ENCODE measurements at regions not wholly inside any gene's neighbourhood (a gene's known extent, or its start where the extent isn't known, plus 50 kb on each side); places are given as distances from the start of the nearest gene placed in this dataset.

DNA sequence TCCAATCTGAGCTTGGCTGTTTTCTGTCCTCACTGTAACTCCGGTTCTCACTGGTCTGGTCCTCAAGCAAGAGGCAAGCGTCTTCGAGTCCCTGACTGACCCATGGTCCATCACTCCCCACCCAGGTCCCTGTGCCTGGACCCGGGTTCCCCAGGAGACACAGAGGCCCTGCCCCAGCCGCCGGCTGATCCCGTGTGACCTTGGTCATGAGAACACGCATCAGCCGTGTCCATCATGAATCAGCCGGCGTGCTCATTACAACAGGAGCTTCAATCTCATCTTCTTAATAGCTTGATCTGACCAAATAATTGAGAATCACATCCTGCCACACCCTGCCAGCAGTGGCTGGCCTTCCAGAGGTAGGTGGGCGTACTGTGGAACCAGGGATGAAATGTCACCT lies 545.1 kb downstream of the BRD1 start:
- Mint-ChIP-seq H3K9me3 (no peaks in the 10 kb centered on the region), H3K27me3 (ENCODE audit: insufficient read depth, low read depth, poor library complexity) (peaks cover 8% of the 10 kb centered on the region), H3K36me3 (ENCODE audit: low read depth) (no peaks in the 10 kb centered on the region), H3K4me3 (no peak overlapping the region), H3K4me1 (peaks cover 17% of the 10 kb centered on the region), H3K27ac (no peak overlapping the region; the same call in 1 of the 2 replicates)
- Histone ChIP-seq H3K27ac (ENCODE audit: low read depth) (no peak overlapping the region), H3K4me2 (no peak overlapping the region), H3K36me3 (ENCODE audit: insufficient read depth) (peaks cover 15% of the 10 kb centered on the region), H3K9me2 (ENCODE audit: insufficient read depth) (no peaks in the 10 kb centered on the region), H3K27me3 (ENCODE audit: insufficient read depth) (no peaks in the 10 kb centered on the region), H3K79me2 (replicated peaks; ENCODE audit: insufficient read depth) (no peaks in the 10 kb centered on the region), H4K20me1 (replicated peaks; ENCODE audit: insufficient read depth) (no peaks in the 10 kb centered on the region), H3K4me3 (no peak overlapping the region), H2AFZ (no peak overlapping the region), H3K4me1 (ENCODE audit: insufficient read depth) (no peaks in the 10 kb centered on the region), H3F3A (replicated peaks; ENCODE audit: low read depth) (no peaks in the 10 kb centered on the region)
- ATAC-seq = no peak
- no peak for DNase-seq (ENCODE audit: low spot score)
- no peak for TF ChIP-seq EZH2phosphoT487 (IDR thresholded peaks at IDR 0.05; ENCODE audit: unreplicated experiment)

DNA sequence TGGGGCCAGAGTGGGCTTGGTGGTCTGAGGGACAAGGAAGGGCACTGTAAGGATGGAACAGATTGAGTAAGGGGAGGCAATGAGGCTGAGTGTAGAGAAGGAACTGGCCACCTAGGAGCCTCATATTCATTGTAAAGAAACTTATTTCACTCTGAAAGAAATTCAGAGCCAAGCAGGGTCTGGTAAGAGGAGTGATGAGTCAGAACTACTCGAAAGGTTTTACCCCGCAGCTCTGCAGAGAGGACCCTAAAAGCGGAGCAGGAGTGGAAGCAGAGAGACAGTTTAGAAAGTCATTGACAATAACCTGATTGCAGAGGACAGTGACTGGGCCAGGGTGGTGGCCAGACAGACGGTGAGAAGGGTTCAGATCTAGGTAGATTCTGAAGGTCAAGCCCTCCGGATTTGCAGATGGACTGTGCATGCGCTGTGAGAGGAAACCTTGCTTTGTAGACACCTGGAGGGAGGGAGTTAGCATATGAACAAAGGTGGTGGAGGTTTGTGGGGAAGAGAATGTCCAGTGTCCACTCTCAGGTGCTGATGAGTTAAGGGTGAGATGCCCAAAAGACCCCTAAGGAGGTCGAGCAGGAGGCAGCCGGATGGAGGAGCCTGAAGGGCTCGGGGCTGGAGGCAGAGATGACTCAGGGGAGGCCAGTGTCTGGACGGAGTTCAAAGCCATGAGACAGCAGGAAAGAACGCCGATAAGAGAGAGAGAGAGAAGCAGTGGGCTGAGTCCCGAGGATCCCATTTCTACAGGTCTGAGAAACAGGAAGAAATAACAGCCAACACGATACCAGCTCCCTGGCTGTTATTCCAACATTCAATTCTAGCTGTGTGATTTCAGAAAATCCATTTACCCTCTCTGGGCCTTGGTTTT lies 546.0 kb downstream of the BRD1 start:
- H3K27ac ChIP-seq (ENCODE audit: low read depth) = no peak overlapping the region
- DNase-seq (ENCODE audit: low spot score) = no peak
- H3K27me3 Mint-ChIP-seq (ENCODE audit: insufficient read depth, low read depth, poor library complexity) = peaks cover 8% of the 10 kb centered on the region
- no peak overlapping the region for H3K4me3 ChIP-seq
- H3K4me2 ChIP-seq = no peak overlapping the region
- no peak overlapping the region for H2AFZ ChIP-seq
- no peaks in the 10 kb centered on the region for H3K9me3 Mint-ChIP-seq
- H4K20me1 ChIP-seq (replicated peaks; ENCODE audit: insufficient read depth) = no peaks in the 10 kb centered on the region
- no peaks in the 10 kb centered on the region for H3F3A ChIP-seq (replicated peaks; ENCODE audit: low read depth)
- no peaks in the 10 kb centered on the region for H3K79me2 ChIP-seq (replicated peaks; ENCODE audit: insufficient read depth)
- H3K27me3 ChIP-seq (ENCODE audit: insufficient read depth) = no peaks in the 10 kb centered on the region
- H3K9me2 ChIP-seq (ENCODE audit: insufficient read depth) = no peaks in the 10 kb centered on the region
- H3K36me3 ChIP-seq (ENCODE audit: insufficient read depth) = peaks cover 15% of the 10 kb centered on the region
- no peaks in the 10 kb centered on the region for H3K4me1 ChIP-seq (ENCODE audit: insufficient read depth)
- ATAC-seq = no peak
- H3K36me3 Mint-ChIP-seq (ENCODE audit: low read depth) = no peaks in the 10 kb centered on the region
- no peak overlapping the region for H3K4me3 Mint-ChIP-seq
- peaks cover 17% of the 10 kb centered on the region for H3K4me1 Mint-ChIP-seq
- H3K27ac Mint-ChIP-seq = no peak overlapping the region
- TF ChIP-seq POLR2AphosphoS5 (IDR thresholded peaks at IDR 0.05; ENCODE audit: low read depth) = no peak
- TF ChIP-seq NANOG (IDR thresholded peaks at IDR 0.05; ENCODE audit: borderline replicate concordance) = no peak
- TF ChIP-seq, protein P1, sequence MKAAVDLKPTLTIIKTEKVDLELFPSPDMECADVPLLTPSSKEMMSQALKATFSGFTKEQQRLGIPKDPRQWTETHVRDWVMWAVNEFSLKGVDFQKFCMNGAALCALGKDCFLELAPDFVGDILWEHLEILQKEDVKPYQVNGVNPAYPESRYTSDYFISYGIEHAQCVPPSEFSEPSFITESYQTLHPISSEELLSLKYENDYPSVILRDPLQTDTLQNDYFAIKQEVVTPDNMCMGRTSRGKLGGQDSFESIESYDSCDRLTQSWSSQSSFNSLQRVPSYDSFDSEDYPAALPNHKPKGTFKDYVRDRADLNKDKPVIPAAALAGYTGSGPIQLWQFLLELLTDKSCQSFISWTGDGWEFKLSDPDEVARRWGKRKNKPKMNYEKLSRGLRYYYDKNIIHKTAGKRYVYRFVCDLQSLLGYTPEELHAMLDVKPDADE (IDR thresholded peaks at IDR 0.05) = no peak
- TF ChIP-seq ZNF331 (CRISPR knock-in tag; IDR thresholded peaks at IDR 0.05; ENCODE audit: low read depth) = no peak
- no peak for TF ChIP-seq EZH2phosphoT487 (IDR thresholded peaks at IDR 0.05; ENCODE audit: unreplicated experiment)
- no peak for TF ChIP-seq STAT1 (IDR thresholded peaks at IDR 0.05; ENCODE audit: unreplicated experiment)
- TF ChIP-seq EZH2 (IDR thresholded peaks at IDR 0.05; ENCODE audit: low read depth, unreplicated experiment) = no peak
- no peak for TF ChIP-seq ZNF114 (CRISPR knock-in tag; IDR thresholded peaks at IDR 0.05)
- TF ChIP-seq CREB1 (CRISPR knock-in tag; IDR thresholded peaks at IDR 0.05; ENCODE audit: low read depth) = no peak
- no peak for TF ChIP-seq JUNB (IDR thresholded peaks at IDR 0.05; ENCODE audit: unreplicated experiment)
- TF ChIP-seq, protein P2, sequence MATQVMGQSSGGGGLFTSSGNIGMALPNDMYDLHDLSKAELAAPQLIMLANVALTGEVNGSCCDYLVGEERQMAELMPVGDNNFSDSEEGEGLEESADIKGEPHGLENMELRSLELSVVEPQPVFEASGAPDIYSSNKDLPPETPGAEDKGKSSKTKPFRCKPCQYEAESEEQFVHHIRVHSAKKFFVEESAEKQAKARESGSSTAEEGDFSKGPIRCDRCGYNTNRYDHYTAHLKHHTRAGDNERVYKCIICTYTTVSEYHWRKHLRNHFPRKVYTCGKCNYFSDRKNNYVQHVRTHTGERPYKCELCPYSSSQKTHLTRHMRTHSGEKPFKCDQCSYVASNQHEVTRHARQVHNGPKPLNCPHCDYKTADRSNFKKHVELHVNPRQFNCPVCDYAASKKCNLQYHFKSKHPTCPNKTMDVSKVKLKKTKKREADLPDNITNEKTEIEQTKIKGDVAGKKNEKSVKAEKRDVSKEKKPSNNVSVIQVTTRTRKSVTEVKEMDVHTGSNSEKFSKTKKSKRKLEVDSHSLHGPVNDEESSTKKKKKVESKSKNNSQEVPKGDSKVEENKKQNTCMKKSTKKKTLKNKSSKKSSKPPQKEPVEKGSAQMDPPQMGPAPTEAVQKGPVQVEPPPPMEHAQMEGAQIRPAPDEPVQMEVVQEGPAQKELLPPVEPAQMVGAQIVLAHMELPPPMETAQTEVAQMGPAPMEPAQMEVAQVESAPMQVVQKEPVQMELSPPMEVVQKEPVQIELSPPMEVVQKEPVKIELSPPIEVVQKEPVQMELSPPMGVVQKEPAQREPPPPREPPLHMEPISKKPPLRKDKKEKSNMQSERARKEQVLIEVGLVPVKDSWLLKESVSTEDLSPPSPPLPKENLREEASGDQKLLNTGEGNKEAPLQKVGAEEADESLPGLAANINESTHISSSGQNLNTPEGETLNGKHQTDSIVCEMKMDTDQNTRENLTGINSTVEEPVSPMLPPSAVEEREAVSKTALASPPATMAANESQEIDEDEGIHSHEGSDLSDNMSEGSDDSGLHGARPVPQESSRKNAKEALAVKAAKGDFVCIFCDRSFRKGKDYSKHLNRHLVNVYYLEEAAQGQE (IDR thresholded peaks at IDR 0.05; ENCODE audit: unreplicated experiment) = no peak
- TF ChIP-seq, protein P3, sequence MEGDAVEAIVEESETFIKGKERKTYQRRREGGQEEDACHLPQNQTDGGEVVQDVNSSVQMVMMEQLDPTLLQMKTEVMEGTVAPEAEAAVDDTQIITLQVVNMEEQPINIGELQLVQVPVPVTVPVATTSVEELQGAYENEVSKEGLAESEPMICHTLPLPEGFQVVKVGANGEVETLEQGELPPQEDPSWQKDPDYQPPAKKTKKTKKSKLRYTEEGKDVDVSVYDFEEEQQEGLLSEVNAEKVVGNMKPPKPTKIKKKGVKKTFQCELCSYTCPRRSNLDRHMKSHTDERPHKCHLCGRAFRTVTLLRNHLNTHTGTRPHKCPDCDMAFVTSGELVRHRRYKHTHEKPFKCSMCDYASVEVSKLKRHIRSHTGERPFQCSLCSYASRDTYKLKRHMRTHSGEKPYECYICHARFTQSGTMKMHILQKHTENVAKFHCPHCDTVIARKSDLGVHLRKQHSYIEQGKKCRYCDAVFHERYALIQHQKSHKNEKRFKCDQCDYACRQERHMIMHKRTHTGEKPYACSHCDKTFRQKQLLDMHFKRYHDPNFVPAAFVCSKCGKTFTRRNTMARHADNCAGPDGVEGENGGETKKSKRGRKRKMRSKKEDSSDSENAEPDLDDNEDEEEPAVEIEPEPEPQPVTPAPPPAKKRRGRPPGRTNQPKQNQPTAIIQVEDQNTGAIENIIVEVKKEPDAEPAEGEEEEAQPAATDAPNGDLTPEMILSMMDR (conservative IDR thresholded peaks at IDR 0.05; ENCODE audit: low read depth in 2 of 2) = no peak

Data from GM23338 (cell line).